IMR-90 (cell line): ENCODE measurements at regions not wholly inside any gene's neighbourhood (a gene's known extent, or its start where the extent isn't known, plus 50 kb on each side); places are given as distances from the start of the nearest gene placed in this dataset.

Source experiments
- ATAC-seq: fragments of 200-7000 bp; cut with Tn5 transposase; 2 replicates; pipeline ENCODE4 v1.9.1; 2020; ENCODE audit warnings: low read depth, mild to moderate bottlenecking, moderate library complexity
- BruUV-seq: library from RNA; stranded (reverse); fragments of 400-500 nt; replicated peaks from 2 replicates; lab custom pipeline; 2021; lab: Mats Ljungman, UMichigan
- CTCF ChIA-PET: fragments of 300-600 bp; formaldehyde crosslinking; extraction: SDS; loops from one replicate; lab custom pipeline; 2021; ENCODE audit warnings: antibody characterized with exemption; lab: Yijun Ruan, JAX
- POLR2A ChIA-PET: fragments of 300-600 bp; sonication (Branson Sonifier 250); formaldehyde crosslinking; loops from one replicate; lab custom pipeline; 2022; ENCODE audit warnings: antibody characterized with exemption; ENCODE audit not compliant: unreplicated experiment; lab: Charles Lee
- DNase-seq: peaks from one replicate; pipeline ENCODE4 v3.0.0; 2013
- H2AFZ ChIP-seq: replicated peaks from 2 replicates; pipeline ENCODE3; 2013; ENCODE audit warnings: low read length, mild to moderate bottlenecking; ENCODE audit not compliant: poor library complexity
- H2AK5ac ChIP-seq: 2 replicates; pipeline ENCODE4 v1.6.1; 2013; ENCODE audit warnings: low read depth, low read length, inconsistent platforms
- H2AK9ac ChIP-seq: replicated peaks from 2 replicates; pipeline ENCODE3; 2013; ENCODE audit warnings: mild to moderate bottlenecking, low read depth, low read length, moderate library complexity; ENCODE audit not compliant: poor library complexity
- H2BK120ac ChIP-seq: 2 replicates; pipeline ENCODE4 v1.6.1; 2013; ENCODE audit warnings: low read depth, low read length, inconsistent platforms
- H2BK15ac ChIP-seq: 3 replicates; pipeline ENCODE4 v1.6.1; 2013; ENCODE audit warnings: low read depth, low read length, inconsistent platforms
- H2BK20ac ChIP-seq: 2 replicates; pipeline ENCODE4 v1.6.1; 2013; ENCODE audit warnings: low read depth, mild to moderate bottlenecking, inconsistent platforms, low read length, moderate library complexity
- H2BK5ac ChIP-seq: 2 replicates; pipeline ENCODE4 v1.6.1; 2013; ENCODE audit warnings: mild to moderate bottlenecking, low read depth, low read length, inconsistent platforms; ENCODE audit not compliant: poor library complexity, severe bottlenecking
- H3K14ac ChIP-seq: replicated peaks from 2 replicates; pipeline ENCODE4 v1.6.1; 2013; ENCODE audit warnings: low read depth, low read length, inconsistent platforms
- H3K18ac ChIP-seq: 2 replicates; pipeline ENCODE4 v1.6.1; 2013; ENCODE audit warnings: low read depth, low read length, control low read depth
- H3K23ac ChIP-seq: 2 replicates; pipeline ENCODE4 v1.6.1; 2013; ENCODE audit warnings: low read depth, low read length, inconsistent platforms
- H3K27ac ChIP-seq: 2 replicates; pipeline ENCODE4 v1.5.1; 2013; ENCODE audit warnings: mild to moderate bottlenecking, control low read depth, low read length; ENCODE audit not compliant: insufficient read depth
- H3K27me3 ChIP-seq: 2 replicates; pipeline ENCODE4 v1.6.1; 2013; ENCODE audit warnings: low read length; ENCODE audit not compliant: control insufficient read depth, insufficient read depth
- H3K36me3 ChIP-seq: 2 replicates; pipeline ENCODE4 v1.6.1; 2013; ENCODE audit warnings: low read length, mixed read lengths; ENCODE audit not compliant: control insufficient read depth, insufficient read depth
- H3K4ac ChIP-seq: 2 replicates; pipeline ENCODE4 v1.6.1; 2013; ENCODE audit warnings: low read depth, low read length, inconsistent platforms
- H3K4me1 ChIP-seq: 2 replicates; pipeline ENCODE4 v1.6.1; 2013; ENCODE audit warnings: low read length, mixed read lengths; ENCODE audit not compliant: control insufficient read depth, insufficient read depth
- H3K4me2 ChIP-seq: 2 replicates; pipeline ENCODE4 v1.6.1; 2013; ENCODE audit warnings: low read depth, mild to moderate bottlenecking, control low read depth, low read length, moderate library complexity
- H3K4me3 ChIP-seq: 2 replicates; pipeline ENCODE4 v1.5.1; 2013; ENCODE audit warnings: low read depth, mild to moderate bottlenecking, control low read depth, low read length, moderate library complexity; ENCODE audit not compliant: insufficient read depth
- H3K56ac ChIP-seq: 2 replicates; pipeline ENCODE4 v1.6.1; 2013; ENCODE audit warnings: low read length, inconsistent platforms; ENCODE audit not compliant: insufficient read depth; ENCODE audit errors: extremely low read depth
- H3K79me1 ChIP-seq, 2 experiments: 2 replicates each; pipeline ENCODE4 v1.6.1; 2013; ENCODE audit warnings: low read length in 2 of 2, inconsistent platforms in 1 of 2, low read depth in 1 of 2
- H3K9ac ChIP-seq: 2 replicates; pipeline ENCODE4 v1.6.1; 2013; ENCODE audit warnings: low read depth, low read length, control low read depth
- H3K9me1 ChIP-seq: 2 replicates; pipeline ENCODE4 v1.6.1; 2013; ENCODE audit warnings: low read length, inconsistent platforms; ENCODE audit not compliant: insufficient read depth
- H3K9me3 ChIP-seq: 2 replicates; pipeline ENCODE4 v1.6.1; 2013; ENCODE audit warnings: low read length; ENCODE audit not compliant: control insufficient read depth, insufficient read depth
- H4K20me1 ChIP-seq: 2 replicates; pipeline ENCODE4 v1.6.1; 2013; ENCODE audit warnings: low read length, inconsistent platforms; ENCODE audit not compliant: insufficient read depth
- H4K5ac ChIP-seq: 2 replicates; pipeline ENCODE4 v1.6.1; 2013; ENCODE audit warnings: mild to moderate bottlenecking, low read depth, low read length, control low read depth
- H4K8ac ChIP-seq, 2 experiments: 2 replicates each; pipeline ENCODE4 v1.6.1; 2013; ENCODE audit warnings: low read depth in 2 of 2, low read length in 2 of 2, control low read depth in 1 of 2, inconsistent platforms in 1 of 2
- H4K91ac ChIP-seq: 2 replicates; pipeline ENCODE4 v1.6.1; 2013; ENCODE audit warnings: low read depth, low read length, inconsistent platforms; ENCODE audit not compliant: insufficient read depth
- BHLHE40 ChIP-seq: fragments of 150-350 bp; IDR thresholded peaks from 2 replicates; pipeline ENCODE4 v1.6.1; 2016; ENCODE audit warnings: mild to moderate bottlenecking, low read depth, low read length
- CEBPB ChIP-seq: IDR thresholded peaks from 2 replicates; pipeline ENCODE4 v1.6.1; 2012; ENCODE audit warnings: low read depth, low read length, improper control_type of control experiment
- CHD1 ChIP-seq: IDR thresholded peaks from 2 replicates; pipeline ENCODE4 v1.6.1; 2012; ENCODE audit warnings: low read depth, low read length, improper control_type of control experiment
- FOS ChIP-seq: fragments of 150-350 bp; IDR thresholded peaks from 2 replicates; pipeline ENCODE4 v1.6.1; 2016; ENCODE audit warnings: low read depth, low read length
- MAFK ChIP-seq: IDR thresholded peaks from 2 replicates; pipeline ENCODE4 v1.6.1; 2012; ENCODE audit warnings: low read depth, low read length, improper control_type of control experiment
- MAZ ChIP-seq: IDR thresholded peaks from 2 replicates; pipeline ENCODE4 v1.6.1; 2012; ENCODE audit warnings: low read depth, mild to moderate bottlenecking, low read length, improper control_type of control experiment, moderate library complexity, borderline replicate concordance
- MXI1 ChIP-seq: IDR thresholded peaks from 2 replicates; pipeline ENCODE4 v1.6.1; 2012; ENCODE audit warnings: low read depth, mild to moderate bottlenecking, low read length, moderate library complexity, borderline replicate concordance
- POLR2A ChIP-seq: IDR thresholded peaks from 2 replicates; pipeline ENCODE4 v1.6.1; 2012; ENCODE audit warnings: mild to moderate bottlenecking, low read depth, low read length
- RCOR1 ChIP-seq: IDR thresholded peaks from 2 replicates; pipeline ENCODE4 v1.6.1; 2012; ENCODE audit warnings: mild to moderate bottlenecking, low read length, improper control_type of control experiment; ENCODE audit not compliant: insufficient replicate concordance
- RFX5 ChIP-seq: IDR thresholded peaks from 2 replicates; pipeline ENCODE4 v1.8.0; 2012; ENCODE audit warnings: low read depth, mild to moderate bottlenecking, low read length, moderate library complexity
- SMC3 ChIP-seq: fragments of 150-350 bp; IDR thresholded peaks from 2 replicates; pipeline ENCODE4 v1.6.1; 2016; ENCODE audit warnings: low read depth, mild to moderate bottlenecking, antibody characterized with exemption, low read length, moderate library complexity
- WGBS, 2 experiments: methylation state at CpG; one replicate each; pipeline versions ENCODE4 v1.1.5 to v1.1.7; 2013; ENCODE audit warnings: missing lambda C conversion rate in 2 of 2; ENCODE audit not compliant: insufficient read length in 1 of 2; ENCODE audit errors: extremely low coverage in 2 of 2; 5-methylcytosine and 5-hydroxymethylcytosine counted together
- dilution Hi-C: fragments of 300-500 bp; cut with HindIII; formaldehyde crosslinking; loops from one replicate; pipeline ENCODE4 v1.14.3; 2018; ENCODE audit warnings: low sequenced_read_pairs; ENCODE audit not compliant: unreplicated experiment
- in situ Hi-C: fragments of 300-500 bp; cut with MboI; formaldehyde crosslinking; loops from 3 replicates; pipeline ENCODE4 v1.14.3; 2019; ENCODE audit warnings: low sequenced_read_pairs, inconsistent platforms, mixed read lengths
- intact Hi-C: fragments of 100-400 bp; cut with micrococcal nuclease; formaldehyde crosslinking; loops from 2 replicates; pipeline ENCODE4 v1.10.0; 2022
- TF ChIP-seq, protein P1 (sequence below): fragments of 150-350 bp; IDR thresholded peaks from 2 replicates; pipeline ENCODE4 v1.6.1; 2016; ENCODE audit warnings: low read depth, mild to moderate bottlenecking, low read length, moderate library complexity, borderline replicate concordance
- TF ChIP-seq, protein P2 (sequence below): conservative IDR thresholded peaks from 2 replicates; pipeline ENCODE4 v1.5.1; 2012; ENCODE audit warnings: mild to moderate bottlenecking, low read depth, low read length, improper control_type of control experiment
- TF ChIP-seq, protein P3 (sequence below): fragments of 150-350 bp; IDR thresholded peaks from 2 replicates; pipeline ENCODE4 v1.6.1; 2017; ENCODE audit warnings: mild to moderate bottlenecking, antibody characterized with exemption, low read length, low read depth

DNA sequence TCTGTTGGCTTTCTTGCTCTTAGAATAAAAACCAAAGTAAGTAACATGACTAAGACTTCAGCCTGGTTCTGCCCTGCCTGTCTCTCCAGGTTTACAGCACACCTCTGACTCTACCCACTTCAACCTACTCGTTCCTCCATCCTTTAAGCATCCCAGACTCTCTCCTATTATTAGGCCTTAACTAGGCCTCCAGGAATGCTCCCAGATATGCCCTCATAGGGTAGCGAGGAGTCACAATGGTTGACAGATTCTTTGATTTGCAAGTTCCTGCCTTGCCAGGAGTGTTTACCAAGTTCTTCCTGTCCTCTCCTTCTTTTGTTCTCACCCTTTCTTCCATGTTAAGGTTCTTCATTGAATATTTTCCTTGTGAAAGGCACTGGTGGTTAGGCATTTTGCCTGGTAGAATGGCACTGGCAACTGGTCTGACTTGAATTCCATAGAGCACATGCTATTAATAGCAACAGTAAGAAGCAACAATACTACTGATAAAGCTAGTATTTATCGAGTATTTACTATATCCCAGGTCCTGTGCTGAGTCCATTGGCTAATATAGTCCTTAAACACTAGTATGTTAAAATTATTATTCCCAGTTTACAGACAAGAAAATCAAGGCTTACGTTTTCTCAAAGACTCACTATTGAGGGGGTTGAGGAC is 327.9 kb upstream of the PRKCQ start:
- Histone ChIP-seq H2BK15ac (no peak overlapping the region), H3K4me2 (no peak overlapping the region), H3K23ac (no peak overlapping the region), H4K91ac (no peak overlapping the region), H2BK5ac (no peak overlapping the region), H3K79me1 (no peaks in the 10 kb centered on the region), H3K9me3 (peaks cover 2% of the 10 kb centered on the region; the same call in 1 of the 2 replicates), H2AFZ (no peak overlapping the region), H3K4me3 (no peak overlapping the region), H3K14ac (no peak overlapping the region), H3K9ac (no peak overlapping the region), H4K8ac (no peak overlapping the region), H3K4ac (no peak overlapping the region), H4K20me1 (no peaks in the 10 kb centered on the region), H3K56ac (no peak overlapping the region), H3K27ac (no peak overlapping the region), H3K9me1 (no peaks in the 10 kb centered on the region), H3K27me3 (no peaks in the 10 kb centered on the region), H2AK9ac (no peak overlapping the region), H3K18ac (no peak overlapping the region), H2BK20ac (no peak overlapping the region), H2AK5ac (no peak overlapping the region), H3K36me3 (no peaks in the 10 kb centered on the region), H2BK120ac (no peak overlapping the region), H3K4me1 (no peaks in the 10 kb centered on the region; the same call in 1 of the 2 replicates), H4K5ac (no peak overlapping the region)
- TF ChIP-seq MAZ (no peak), FOS (no peak), CHD1 (no peak), MAFK (no peak), RCOR1 (no peak), RFX5 (no peak), BHLHE40 (no peak), MXI1 (no peak), CEBPB (no peak), POLR2A (no peak), SMC3 (no peak)
- TF ChIP-seq, protein P1, sequence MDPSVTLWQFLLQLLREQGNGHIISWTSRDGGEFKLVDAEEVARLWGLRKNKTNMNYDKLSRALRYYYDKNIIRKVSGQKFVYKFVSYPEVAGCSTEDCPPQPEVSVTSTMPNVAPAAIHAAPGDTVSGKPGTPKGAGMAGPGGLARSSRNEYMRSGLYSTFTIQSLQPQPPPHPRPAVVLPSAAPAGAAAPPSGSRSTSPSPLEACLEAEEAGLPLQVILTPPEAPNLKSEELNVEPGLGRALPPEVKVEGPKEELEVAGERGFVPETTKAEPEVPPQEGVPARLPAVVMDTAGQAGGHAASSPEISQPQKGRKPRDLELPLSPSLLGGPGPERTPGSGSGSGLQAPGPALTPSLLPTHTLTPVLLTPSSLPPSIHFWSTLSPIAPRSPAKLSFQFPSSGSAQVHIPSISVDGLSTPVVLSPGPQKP, result no peak
- TF ChIP-seq, protein P2, sequence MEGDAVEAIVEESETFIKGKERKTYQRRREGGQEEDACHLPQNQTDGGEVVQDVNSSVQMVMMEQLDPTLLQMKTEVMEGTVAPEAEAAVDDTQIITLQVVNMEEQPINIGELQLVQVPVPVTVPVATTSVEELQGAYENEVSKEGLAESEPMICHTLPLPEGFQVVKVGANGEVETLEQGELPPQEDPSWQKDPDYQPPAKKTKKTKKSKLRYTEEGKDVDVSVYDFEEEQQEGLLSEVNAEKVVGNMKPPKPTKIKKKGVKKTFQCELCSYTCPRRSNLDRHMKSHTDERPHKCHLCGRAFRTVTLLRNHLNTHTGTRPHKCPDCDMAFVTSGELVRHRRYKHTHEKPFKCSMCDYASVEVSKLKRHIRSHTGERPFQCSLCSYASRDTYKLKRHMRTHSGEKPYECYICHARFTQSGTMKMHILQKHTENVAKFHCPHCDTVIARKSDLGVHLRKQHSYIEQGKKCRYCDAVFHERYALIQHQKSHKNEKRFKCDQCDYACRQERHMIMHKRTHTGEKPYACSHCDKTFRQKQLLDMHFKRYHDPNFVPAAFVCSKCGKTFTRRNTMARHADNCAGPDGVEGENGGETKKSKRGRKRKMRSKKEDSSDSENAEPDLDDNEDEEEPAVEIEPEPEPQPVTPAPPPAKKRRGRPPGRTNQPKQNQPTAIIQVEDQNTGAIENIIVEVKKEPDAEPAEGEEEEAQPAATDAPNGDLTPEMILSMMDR, result no peak
- TF ChIP-seq, protein P3, sequence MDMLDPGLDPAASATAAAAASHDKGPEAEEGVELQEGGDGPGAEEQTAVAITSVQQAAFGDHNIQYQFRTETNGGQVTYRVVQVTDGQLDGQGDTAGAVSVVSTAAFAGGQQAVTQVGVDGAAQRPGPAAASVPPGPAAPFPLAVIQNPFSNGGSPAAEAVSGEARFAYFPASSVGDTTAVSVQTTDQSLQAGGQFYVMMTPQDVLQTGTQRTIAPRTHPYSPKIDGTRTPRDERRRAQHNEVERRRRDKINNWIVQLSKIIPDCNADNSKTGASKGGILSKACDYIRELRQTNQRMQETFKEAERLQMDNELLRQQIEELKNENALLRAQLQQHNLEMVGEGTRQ, result no peak
- ChIA-PET POLR2A (no interaction called here), CTCF (no interaction called here)
- no CpG with 5 or more reads among the region's 4 CpGs for WGBS, 2 experiments
- dilution Hi-C loops (no loop called here), intact Hi-C loops (no loop called here), in situ Hi-C loops (no loop called here)
- DNase-seq (no peak), ATAC-seq (no peak)
- BruUV-seq, result no TSS peak
